ENCODE measurements at regions not wholly inside any gene's neighbourhood (a gene's known extent, or its start where the extent isn't known, plus 50 kb on each side); places are given as distances from the start of the nearest gene placed in this dataset.

GRCh38 chr11:80930038-80930437 lies 1489.2 kb upstream of the TENM4 start:
- TF ChIP-seq, protein P1, sequence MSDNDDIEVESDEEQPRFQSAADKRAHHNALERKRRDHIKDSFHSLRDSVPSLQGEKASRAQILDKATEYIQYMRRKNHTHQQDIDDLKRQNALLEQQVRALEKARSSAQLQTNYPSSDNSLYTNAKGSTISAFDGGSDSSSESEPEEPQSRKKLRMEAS (IDR thresholded peaks at IDR 0.05): no peak
- TF ChIP-seq RAD21 (IDR thresholded peaks at IDR 0.05; ENCODE audit: low read depth) (no peak), REST (IDR thresholded peaks at IDR 0.05; ENCODE audit: low read depth) (no peak), USF1 (IDR thresholded peaks at IDR 0.05) (no peak), NFIC (IDR thresholded peaks at IDR 0.05) (no peak), FOXM1 (IDR thresholded peaks at IDR 0.05; ENCODE audit: borderline replicate concordance, low read depth) (no peak)

DNA sequence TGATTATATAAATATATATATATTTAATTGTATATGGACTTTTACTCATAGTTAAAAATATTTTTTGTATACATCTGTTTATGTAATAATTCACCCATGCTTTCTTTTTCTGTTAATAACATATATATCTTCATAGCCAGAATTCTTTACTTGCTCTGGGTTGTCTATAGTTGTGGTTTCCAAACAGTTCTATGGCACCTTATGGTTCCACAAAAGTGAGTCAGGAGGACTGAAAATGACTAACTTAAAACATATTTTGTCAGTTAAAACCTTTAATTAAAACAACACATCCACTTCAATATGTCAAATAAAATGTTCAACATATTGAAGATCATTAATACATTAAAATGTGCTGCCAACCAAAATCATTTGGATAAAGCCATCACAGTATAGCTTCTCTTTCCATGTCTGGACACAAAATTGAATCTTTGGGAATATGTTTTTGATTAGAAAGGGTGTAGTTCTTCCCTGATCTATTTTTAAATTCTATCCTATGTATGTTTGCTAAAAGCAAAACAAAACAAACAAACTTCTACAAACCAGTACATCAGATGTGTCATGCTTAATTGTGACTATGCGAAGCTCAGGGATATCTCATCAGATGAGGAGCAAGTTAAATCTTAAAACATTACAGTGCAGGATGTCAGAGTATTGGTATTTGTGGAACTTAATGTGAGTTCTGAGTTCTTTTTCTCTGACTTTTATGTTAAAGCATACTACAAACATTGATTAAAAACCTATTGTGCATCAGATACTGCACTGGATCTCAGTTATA lies 1488.4 kb upstream of the TENM4 start:
- TF ChIP-seq EP300 (IDR thresholded peaks at IDR 0.05; ENCODE audit: borderline replicate concordance): no peak
- TF ChIP-seq TEAD4 (IDR thresholded peaks at IDR 0.05): no peak
- no peak for TF ChIP-seq TCF12 (IDR thresholded peaks at IDR 0.05; ENCODE audit: low read depth)
- no peak for TF ChIP-seq CREB1 (IDR thresholded peaks at IDR 0.05; ENCODE audit: low read depth)
- no peak for TF ChIP-seq USF1 (IDR thresholded peaks at IDR 0.05)
- no peak for TF ChIP-seq TAF1 (IDR thresholded peaks at IDR 0.05; ENCODE audit: low read depth)
- no peak for TF ChIP-seq REST (IDR thresholded peaks at IDR 0.05; ENCODE audit: low read depth)
- TF ChIP-seq NFIC (IDR thresholded peaks at IDR 0.05): no peak
- TF ChIP-seq, protein P1 (IDR thresholded peaks at IDR 0.05): no peak
- no peak for TF ChIP-seq ZBTB7A (IDR thresholded peaks at IDR 0.05; ENCODE audit: low read depth)
- TF ChIP-seq EGR1 (IDR thresholded peaks at IDR 0.05): no peak
- TF ChIP-seq YY1 (IDR thresholded peaks at IDR 0.05; ENCODE audit: low read depth): no peak
- TF ChIP-seq FOXM1 (IDR thresholded peaks at IDR 0.05; ENCODE audit: borderline replicate concordance, low read depth): no peak
- no peak for TF ChIP-seq RAD21 (IDR thresholded peaks at IDR 0.05; ENCODE audit: low read depth)
- no peak for TF ChIP-seq CEBPB (IDR thresholded peaks at IDR 0.05)

GRCh38 chr11:80925321-80925720 lies 1484.5 kb upstream of the TENM4 start:
- TF ChIP-seq NFIC (IDR thresholded peaks at IDR 0.05): no peak
- TF ChIP-seq REST (IDR thresholded peaks at IDR 0.05; ENCODE audit: low read depth): no peak
- no peak for TF ChIP-seq ZBTB7A (IDR thresholded peaks at IDR 0.05; ENCODE audit: low read depth)
- no peak for TF ChIP-seq CREB1 (IDR thresholded peaks at IDR 0.05; ENCODE audit: low read depth)
- TF ChIP-seq EP300 (IDR thresholded peaks at IDR 0.05; ENCODE audit: borderline replicate concordance): no peak
- TF ChIP-seq, protein P1 (IDR thresholded peaks at IDR 0.05): no peak

GRCh38 chr11:80916173-80916798 lies 1475.5 kb upstream of the TENM4 start:
- TF ChIP-seq FOXM1 (IDR thresholded peaks at IDR 0.05; ENCODE audit: borderline replicate concordance, low read depth) (no peak), CREB1 (IDR thresholded peaks at IDR 0.05; ENCODE audit: low read depth) (no peak), CEBPB (IDR thresholded peaks at IDR 0.05) (no peak), USF1 (IDR thresholded peaks at IDR 0.05) (no peak), REST (IDR thresholded peaks at IDR 0.05; ENCODE audit: low read depth) (no peak), YY1 (IDR thresholded peaks at IDR 0.05; ENCODE audit: low read depth) (no peak), ZBTB7A (IDR thresholded peaks at IDR 0.05; ENCODE audit: low read depth) (no peak), NFIC (IDR thresholded peaks at IDR 0.05) (no peak), TEAD4 (IDR thresholded peaks at IDR 0.05) (no peak)
- TF ChIP-seq, protein P1 (IDR thresholded peaks at IDR 0.05): no peak

Data from Ishikawa (cell line).